MM.1S (cell line): ENCODE measurements at regions not wholly inside any gene's neighbourhood (a gene's known extent, or its start where the extent isn't known, plus 50 kb on each side); places are given as distances from the start of the nearest gene placed in this dataset.

Experiments used
- DNase-seq: peaks from one replicate; pipeline ENCODE4 v3.0.0-alpha.2; 2015
- H2AFZ ChIP-seq: fragments of 300-600 bp; sonication (generic); 2 replicates; pipeline ENCODE4 v1.6.0; 2016; ENCODE audit warnings: antibody characterized with exemption, low read length
- H3F3A ChIP-seq: fragments of 300-600 bp; sonication (generic); 2 replicates; pipeline ENCODE4 v1.6.1; 2016; ENCODE audit warnings: mild to moderate bottlenecking, antibody characterized with exemption, low read length, moderate library complexity, mixed read lengths; ENCODE audit not compliant: insufficient read depth
- H3K27ac ChIP-seq: fragments of 300-600 bp; sonication (generic); 2 replicates; pipeline ENCODE4 v1.5.1; 2016; ENCODE audit warnings: mild to moderate bottlenecking, low read length
- H3K27me3 ChIP-seq: fragments of 300-600 bp; sonication (generic); replicated peaks from 2 replicates; pipeline ENCODE4 v1.6.0; 2016; ENCODE audit warnings: low read length; ENCODE audit not compliant: insufficient read depth
- H3K36me3 ChIP-seq: fragments of 300-600 bp; sonication (generic); replicated peaks from 2 replicates; pipeline ENCODE4 v1.6.1; 2016; ENCODE audit warnings: mild to moderate bottlenecking, low read length, mixed read lengths; ENCODE audit not compliant: insufficient read depth
- H3K4me1 ChIP-seq: fragments of 300-600 bp; sonication (generic); 2 replicates; pipeline ENCODE4 v1.6.1; 2016; ENCODE audit warnings: low read length, mixed read lengths
- H3K4me2 ChIP-seq: fragments of 300-600 bp; sonication (generic); 2 replicates; pipeline ENCODE4 v1.6.0; 2016; ENCODE audit warnings: low read depth, low read length
- H3K4me3 ChIP-seq: fragments of 300-600 bp; sonication (generic); 2 replicates; pipeline ENCODE4 v1.5.1; 2016; ENCODE audit warnings: low read length, mixed read lengths
- H3K79me2 ChIP-seq: fragments of 300-600 bp; sonication (generic); 2 replicates; pipeline ENCODE4 v1.6.1; 2016; ENCODE audit warnings: mixed run types, low read length, mixed read lengths
- H3K9ac ChIP-seq: fragments of 300-600 bp; sonication (generic); 2 replicates; pipeline ENCODE4 v1.6.1; 2016; ENCODE audit warnings: low read length, mixed read lengths
- H3K9me2 ChIP-seq: fragments of 300-600 bp; sonication (generic); replicated peaks from 2 replicates; pipeline ENCODE4 v1.6.1; 2016; ENCODE audit warnings: mild to moderate bottlenecking, low read length, mixed read lengths; ENCODE audit not compliant: insufficient read depth
- H3K9me3 ChIP-seq: fragments of 300-600 bp; sonication (generic); replicated peaks from 2 replicates; pipeline ENCODE4 v1.6.1; 2016; ENCODE audit warnings: mild to moderate bottlenecking, low read length, mixed read lengths; ENCODE audit not compliant: insufficient read depth
- H4K20me1 ChIP-seq: fragments of 300-600 bp; sonication (generic); 2 replicates; pipeline ENCODE4 v1.6.1; 2016; ENCODE audit warnings: mild to moderate bottlenecking, low read length, moderate library complexity, mixed read lengths; ENCODE audit not compliant: insufficient read depth
- CTCF ChIP-seq: fragments of 300-600 bp; sonication (generic); IDR thresholded peaks from 2 replicates; pipeline ENCODE4 v1.5.1; 2016; ENCODE audit warnings: antibody characterized with exemption, low read length, mixed read lengths
- EZH2 ChIP-seq: fragments of 300-600 bp; sonication (generic); optimal IDR thresholded peaks from 2 replicates; pipeline ENCODE3; 2017; ENCODE audit warnings: low read depth, mild to moderate bottlenecking, antibody characterized with exemption, low read length, mixed read lengths
- EZH2phosphoT487 ChIP-seq: fragments of 300-600 bp; sonication (generic); IDR thresholded peaks from 2 replicates; pipeline ENCODE4 v1.6.1; 2018; ENCODE audit warnings: antibody characterized with exemption, low read length

DNA sequence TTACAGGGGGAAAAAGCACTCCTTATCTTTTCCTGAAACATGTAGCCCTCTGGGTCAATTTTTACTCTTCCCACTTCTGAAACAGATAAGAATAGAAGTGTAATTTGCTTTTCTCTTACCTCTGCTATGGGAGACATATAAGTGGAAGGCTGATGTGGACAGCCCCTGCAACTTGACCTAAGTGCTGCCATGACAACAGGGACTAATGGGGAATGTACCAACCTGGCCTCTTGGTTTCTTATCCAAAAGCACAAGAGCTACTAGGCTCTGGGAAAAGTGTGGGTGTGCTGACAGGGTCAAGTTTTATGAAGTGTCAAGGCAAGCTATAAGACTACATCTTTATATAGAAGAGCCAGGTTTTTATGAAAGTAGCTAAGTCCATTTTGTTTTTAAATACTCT, 1246.5 kb downstream of the OTOL1 start:
- no peaks in the 10 kb centered on the region for H3K36me3 ChIP-seq
- H3K4me2 ChIP-seq, result no peak overlapping the region
- H4K20me1 ChIP-seq, result no peaks in the 10 kb centered on the region
- H3K9me2 ChIP-seq, result no peaks in the 10 kb centered on the region
- no peak overlapping the region for H3K27ac ChIP-seq
- H3K79me2 ChIP-seq, result no peaks in the 10 kb centered on the region
- 0 out of 2 replicates have a peak, but pooled peaks cover 7% of the 10 kb centered on the region for H3K4me1 ChIP-seq
- H2AFZ ChIP-seq, result no peak overlapping the region
- no peak overlapping the region for H3K9ac ChIP-seq
- TF ChIP-seq EZH2phosphoT487, result no peak
- TF ChIP-seq EZH2, result no peak
- TF ChIP-seq CTCF, result no peak
- no peaks in the 10 kb centered on the region for H3F3A ChIP-seq
- no peak for DNase-seq
- no peak overlapping the region for H3K4me3 ChIP-seq
- H3K9me3 ChIP-seq, result no peaks in the 10 kb centered on the region
- H3K27me3 ChIP-seq, result no peaks in the 10 kb centered on the region

DNA sequence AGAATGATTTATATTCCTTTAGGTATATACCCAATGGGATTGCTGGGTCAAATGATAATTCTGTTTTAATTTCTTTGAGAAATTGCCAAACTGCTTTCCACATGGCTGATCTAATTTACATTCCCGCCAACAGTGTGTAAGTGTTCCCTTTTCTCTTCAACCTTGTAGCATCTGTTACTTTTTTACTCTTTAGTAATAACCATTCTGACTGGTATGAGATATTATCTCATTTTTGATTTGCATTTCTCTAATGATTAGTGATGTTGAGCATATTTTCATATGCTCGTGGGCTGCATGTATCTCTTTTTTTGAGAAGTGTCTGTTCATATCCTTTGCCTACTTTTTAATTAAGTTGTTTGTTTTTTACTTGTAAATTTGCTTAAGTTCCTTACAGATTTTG, 1264.2 kb downstream of the OTOL1 start:
- H3K79me2 ChIP-seq, result no peaks in the 10 kb centered on the region
- DNase-seq, result no peak
- TF ChIP-seq EZH2 (no peak), CTCF (no peak), EZH2phosphoT487 (no peak)

GRCh38 chr3:162764051-162764807, 1267.6 kb downstream of the OTOL1 start:
- H2AFZ ChIP-seq, result no peak overlapping the region
- no peaks in the 10 kb centered on the region for H3F3A ChIP-seq
- H3K4me2 ChIP-seq, result no peak overlapping the region
- peaks cover 8% of the 10 kb centered on the region for H3K4me1 ChIP-seq
- no peaks in the 10 kb centered on the region for H3K79me2 ChIP-seq
- H3K27me3 ChIP-seq, result no peaks in the 10 kb centered on the region
- H4K20me1 ChIP-seq, result no peaks in the 10 kb centered on the region
- no peak overlapping the region for H3K9ac ChIP-seq
- no peaks in the 10 kb centered on the region for H3K9me2 ChIP-seq
- DNase-seq, result no peak
- TF ChIP-seq EZH2 (no peak), CTCF (no peak), EZH2phosphoT487 (no peak)
- no peaks in the 10 kb centered on the region for H3K36me3 ChIP-seq
- no peak overlapping the region for H3K27ac ChIP-seq
- H3K9me3 ChIP-seq, result no peaks in the 10 kb centered on the region
- no peak overlapping the region for H3K4me3 ChIP-seq

More for the DNA sequence above, 1264.2 kb downstream of the OTOL1 start:
- no peaks in the 10 kb centered on the region for H3K9me2 ChIP-seq
- no peaks in the 10 kb centered on the region for H3K9me3 ChIP-seq
- no peaks in the 10 kb centered on the region for H3K36me3 ChIP-seq
- no peak overlapping the region for H2AFZ ChIP-seq
- H3K4me3 ChIP-seq, result no peak overlapping the region
- H4K20me1 ChIP-seq, result no peaks in the 10 kb centered on the region
- peaks cover 8% of the 10 kb centered on the region for H3K4me1 ChIP-seq
- H3K4me2 ChIP-seq, result no peak overlapping the region
- H3K9ac ChIP-seq, result no peak overlapping the region
- no peaks in the 10 kb centered on the region for H3K27me3 ChIP-seq
- no peak overlapping the region for H3K27ac ChIP-seq
- no peaks in the 10 kb centered on the region for H3F3A ChIP-seq
